KBM-7 (cell line): ENCODE measurements at regions not wholly inside any gene's neighbourhood (a gene's known extent, or its start where the extent isn't known, plus 50 kb on each side); places are given as distances from the start of the nearest gene placed in this dataset.
"Not testable (repeated sequence)": the region's sequence is repeated elsewhere in the genome, so short reads cannot be mapped to it uniquely, and the experiment has no call there.

ENCODE experiments used
- DNase-seq: peaks from one replicate; pipeline ENCODE4 v3.0.0-alpha.2; 2015
- in situ Hi-C: fragments of 300-500 bp; cut with MboI; formaldehyde crosslinking; loops from 2 replicates; pipeline ENCODE4 v1.14.3; 2020; ENCODE audit warnings: low sequenced_read_pairs, low pct_unique_long_range_greater_than_20kb, mixed read lengths

GRCh38 chr1:215287362-215287761 lies 204.8 kb downstream of the KCNK2 start:
- in situ Hi-C loops: no loop called here
- no peak for DNase-seq

GRCh38 chr1:215290018-215290417 lies 207.5 kb downstream of the KCNK2 start:
- no peak for DNase-seq
- in situ Hi-C loops: no loop called here

- DNase-seq: no peak
- in situ Hi-C loops: no loop called here
Observed at GRCh38 chr1:215292932-215293331, 210.4 kb downstream of the KCNK2 start.

- no peak for DNase-seq
- in situ Hi-C loops: no loop called here
Observed at GRCh38 chr1:215306426-215306825, 223.9 kb downstream of the KCNK2 start.

- in situ Hi-C loops: no loop called here
- no peak for DNase-seq
Observed at GRCh38 chr1:215321802-215322201, 239.3 kb downstream of the KCNK2 start.

GRCh38 chr1:215323992-215324391 lies 241.5 kb downstream of the KCNK2 start:
- in situ Hi-C loops, DNase-seq: not testable (repeated sequence)

- in situ Hi-C loops: no loop called here
- DNase-seq: no peak
Observed at GRCh38 chr1:215330426-215330825, 236.7 kb upstream of the KCTD3 start.

- in situ Hi-C loops: no loop called here
- no peak for DNase-seq
Observed at GRCh38 chr1:215344539-215344938, 222.6 kb upstream of the KCTD3 start.

GRCh38 chr1:215345208-215345607 lies 221.9 kb upstream of the KCTD3 start:
- in situ Hi-C loops: no loop called here
- no peak for DNase-seq

GRCh38 chr1:215345766-215346165 lies 221.3 kb upstream of the KCTD3 start:
- DNase-seq: no peak
- in situ Hi-C loops: no loop called here

- in situ Hi-C loops: no loop called here
- no peak for DNase-seq
Observed at GRCh38 chr1:215357901-215358300, 209.2 kb upstream of the KCTD3 start.

GRCh38 chr1:215358356-215358755 lies 208.7 kb upstream of the KCTD3 start:
- DNase-seq: no peak
- in situ Hi-C loops: no loop called here

GRCh38 chr1:215360031-215360430 lies 207.1 kb upstream of the KCTD3 start:
- in situ Hi-C loops: no loop called here
- DNase-seq: no peak

GRCh38 chr1:215360758-215361157 lies 206.3 kb upstream of the KCTD3 start:
- no peak for DNase-seq
- in situ Hi-C loops: no loop called here

- no peak for DNase-seq
- in situ Hi-C loops: no loop called here
Observed at GRCh38 chr1:215375381-215375780, 191.7 kb upstream of the KCTD3 start.

- DNase-seq: no peak
- in situ Hi-C loops: no loop called here
Observed at GRCh38 chr1:215376544-215377264, 190.4 kb upstream of the KCTD3 start.

- DNase-seq: no peak
- in situ Hi-C loops: no loop called here
Observed at GRCh38 chr1:215377746-215378145, 189.4 kb upstream of the KCTD3 start.

- in situ Hi-C loops: no loop called here
- DNase-seq: no peak
Observed at GRCh38 chr1:215380566-215380965, 186.5 kb upstream of the KCTD3 start.

- DNase-seq: no peak
- in situ Hi-C loops: no loop called here
Observed at GRCh38 chr1:215393476-215393875, 173.6 kb upstream of the KCTD3 start.

- no peak for DNase-seq
- in situ Hi-C loops: no loop called here
Observed at GRCh38 chr1:215394084-215394991, 172.8 kb upstream of the KCTD3 start.
